NCI-H774 (cell line): ENCODE measurements at regions not wholly inside any gene's neighbourhood (a gene's known extent, or its start where the extent isn't known, plus 50 kb on each side); places are given as distances from the start of the nearest gene placed in this dataset.
"Not testable (repeated sequence)": the region's sequence is repeated elsewhere in the genome, so short reads cannot be mapped to it uniquely, and the experiment has no call there.

Source experiments
- DNase-seq: peaks from one replicate; lab custom pipeline; 2025; lab: John Stamatoyannopoulos, UW

DNA sequence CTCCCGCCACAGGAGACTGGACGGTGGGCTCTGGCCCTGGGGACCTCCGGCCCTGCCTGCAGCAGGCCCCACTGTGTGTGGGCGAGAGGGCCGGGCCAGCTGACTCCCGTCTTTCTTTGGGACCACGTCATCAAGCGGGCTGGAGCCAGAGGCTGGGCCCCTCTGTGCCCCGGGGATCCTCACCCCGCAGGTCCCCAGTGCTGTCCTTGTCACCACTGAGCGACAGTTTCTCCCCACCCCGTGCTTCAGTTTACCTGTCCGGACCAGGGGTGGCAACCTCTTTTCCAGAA, 181.9 kb upstream of the ZNF469 start:
- DNase-seq = no peak

DNA sequence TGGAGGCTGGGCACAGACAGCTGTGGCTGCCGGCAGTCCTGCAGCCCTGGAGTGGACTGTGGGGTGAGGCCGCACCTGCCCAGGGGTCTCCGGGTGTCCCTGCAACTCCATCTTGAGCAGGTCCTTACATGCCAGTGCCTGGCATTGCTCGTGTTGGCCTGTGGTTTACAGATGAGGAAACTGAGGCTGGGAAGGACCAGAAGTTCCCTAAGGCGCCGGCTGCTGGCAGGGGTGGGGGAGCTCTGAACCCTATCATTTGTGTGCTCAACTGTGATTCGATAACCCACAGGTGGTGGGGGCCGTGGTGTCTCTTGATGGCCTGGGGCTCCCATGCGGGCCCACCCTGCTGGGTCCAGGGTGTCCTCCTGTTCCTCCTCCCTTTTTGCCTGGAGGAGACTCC, 181.1 kb upstream of the ZNF469 start:
- not testable (repeated sequence) for DNase-seq

GRCh38 chr16:88202207-88202745, 180.5 kb upstream of the ZNF469 start:
- DNase-seq = no peak

DNA sequence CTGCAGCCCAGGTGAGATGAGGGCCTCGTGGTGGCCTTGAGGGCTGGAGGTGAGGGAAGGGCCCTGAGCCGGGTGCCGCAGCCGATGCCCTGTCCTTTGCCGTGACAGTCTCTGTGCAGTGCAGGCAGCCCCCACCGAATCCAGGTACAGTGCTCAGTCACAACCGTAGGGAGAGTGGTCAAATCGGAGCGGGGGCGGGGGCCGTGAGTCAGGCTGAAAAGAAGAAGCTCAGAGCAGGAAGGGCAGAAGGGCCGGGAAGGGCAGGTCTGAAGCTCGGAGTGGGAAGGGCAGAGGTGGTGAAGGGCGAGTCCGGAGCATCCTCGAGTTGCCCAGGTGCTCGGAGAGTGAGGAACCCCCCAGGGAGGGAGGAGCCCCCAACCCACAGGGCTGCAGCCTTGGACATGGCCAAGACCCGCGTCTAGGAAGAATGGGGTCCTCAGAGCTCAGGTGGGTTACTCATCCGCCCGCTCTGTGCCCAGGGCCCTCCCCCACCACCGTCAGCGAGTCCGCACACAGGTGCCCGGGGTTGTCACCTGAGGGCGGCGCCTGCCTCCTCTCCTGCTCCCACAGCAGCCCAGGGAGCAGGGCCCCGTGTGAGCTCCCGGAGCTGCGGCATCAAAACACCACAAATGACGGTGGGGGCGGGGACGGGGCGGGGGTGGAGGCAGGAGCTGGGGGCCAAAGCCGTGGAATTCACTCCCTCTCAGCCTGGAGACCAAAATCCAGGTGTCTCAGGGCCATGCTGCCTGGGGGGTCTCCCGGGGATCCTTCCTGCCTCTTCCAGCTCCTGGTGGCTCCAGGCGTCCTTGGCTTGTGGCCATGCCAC, 179.7 kb upstream of the ZNF469 start:
- DNase-seq = not testable (repeated sequence)

DNA sequence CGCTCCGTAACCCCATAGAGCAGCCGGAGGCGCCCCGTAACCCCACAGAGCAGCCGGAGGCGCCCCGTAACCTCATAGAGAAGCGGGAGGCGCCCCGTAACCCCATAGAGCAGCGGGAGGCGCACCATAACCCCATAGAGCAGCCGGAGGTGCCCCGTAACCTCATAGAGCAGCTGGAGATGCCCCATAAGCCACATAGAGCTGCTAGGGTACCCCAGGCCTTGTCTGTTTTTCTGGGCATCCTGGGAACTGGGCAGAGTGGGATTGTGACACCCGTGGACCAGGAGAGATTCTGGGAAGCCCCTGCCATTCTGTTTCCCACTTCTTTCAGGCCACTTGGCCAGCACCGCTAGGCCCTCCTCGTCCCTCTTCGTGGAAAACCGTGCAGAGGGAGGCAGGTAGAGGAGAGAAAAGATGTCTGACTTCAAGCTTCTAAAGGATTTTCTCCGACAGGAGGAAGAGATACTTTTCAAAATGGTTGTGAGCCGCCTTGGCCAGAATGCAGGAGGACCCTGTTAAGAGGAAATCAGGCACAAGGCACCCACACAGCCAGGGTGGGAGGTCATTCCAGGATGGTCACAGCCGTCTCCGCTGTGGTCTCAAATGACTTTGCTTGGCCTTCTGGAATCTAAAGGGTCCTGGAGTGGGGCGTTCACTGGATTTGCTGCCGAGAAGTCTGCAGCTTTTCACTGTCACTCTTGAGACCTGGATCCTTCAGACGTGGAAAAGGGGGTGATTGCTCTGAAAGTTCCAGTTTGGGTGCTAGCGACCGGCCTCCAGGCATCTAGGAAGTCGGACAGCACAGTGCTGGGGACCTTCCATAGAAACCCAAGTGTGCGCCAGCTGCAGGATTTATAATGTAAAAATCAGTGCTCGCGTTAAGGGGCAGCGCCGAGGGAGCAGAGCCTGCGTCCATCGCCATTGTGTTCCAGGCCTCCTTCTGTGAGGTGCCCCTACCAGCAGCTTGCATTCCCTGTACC, 178.3 kb upstream of the ZNF469 start:
- DNase-seq = not testable (repeated sequence)

GRCh38 chr16:88205482-88205881, 177.3 kb upstream of the ZNF469 start:
- DNase-seq = not testable (repeated sequence)

DNA sequence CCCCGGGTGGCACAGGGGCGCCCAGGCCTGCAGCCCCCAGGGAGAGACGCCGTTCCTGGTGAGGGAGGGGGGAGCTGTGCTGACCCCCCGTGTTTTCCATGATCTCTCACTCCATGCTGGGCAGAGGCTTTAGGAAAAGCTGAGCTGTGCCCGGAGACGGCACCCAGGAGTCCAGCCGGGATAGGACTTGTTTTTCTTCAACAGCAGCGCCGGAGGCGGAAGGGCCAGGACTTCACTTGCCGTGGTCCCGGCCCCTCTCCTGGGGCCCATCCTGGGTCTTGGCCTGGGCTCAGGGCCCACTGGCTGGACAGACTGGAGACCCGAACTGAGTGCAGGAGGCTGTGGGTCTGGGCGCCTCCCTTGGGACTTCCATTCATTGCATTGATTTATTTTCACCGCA, 176.8 kb upstream of the ZNF469 start:
- DNase-seq = not testable (repeated sequence)

DNA sequence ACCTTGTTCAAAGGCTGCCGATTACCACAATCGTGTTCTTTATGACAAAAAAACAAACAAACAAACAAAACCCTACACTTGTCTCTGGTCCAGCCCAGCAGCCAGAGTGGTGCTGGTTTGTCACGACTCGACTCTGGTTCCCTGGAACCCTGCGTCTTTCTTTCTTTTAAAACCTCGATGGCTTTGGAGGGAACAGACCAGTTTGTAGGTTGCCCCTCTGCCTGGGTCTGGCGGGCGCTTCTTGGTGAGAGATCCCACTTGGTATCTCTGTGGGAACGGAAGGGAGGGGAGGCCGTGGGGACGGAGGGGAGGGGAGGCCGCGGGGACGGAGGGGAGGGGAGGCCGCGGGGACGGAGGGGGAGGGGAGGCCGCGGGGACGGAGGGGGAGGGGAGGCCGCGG, 176.2 kb upstream of the ZNF469 start:
- DNase-seq = not testable (repeated sequence)

DNA sequence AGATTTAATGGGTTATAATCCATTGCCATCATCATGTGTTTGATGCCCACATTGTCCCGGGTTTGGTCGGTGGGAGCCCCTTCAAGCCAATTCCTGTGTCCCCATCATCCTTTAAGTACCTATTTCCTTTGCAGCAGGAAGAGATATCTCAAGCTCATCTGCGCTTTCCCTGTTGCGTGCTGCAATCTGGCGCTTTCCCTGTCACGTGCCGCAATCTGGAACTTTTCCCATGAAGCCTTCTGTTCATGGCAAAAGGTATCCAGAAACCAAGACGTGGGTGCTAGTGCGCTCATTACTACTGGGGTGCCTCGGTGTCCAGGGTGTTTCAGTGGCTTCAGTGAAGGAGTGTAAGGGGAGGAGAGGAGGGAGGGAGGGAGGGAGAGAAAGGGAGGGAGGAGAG, 174.6 kb upstream of the ZNF469 start:
- no peak for DNase-seq

GRCh38 chr16:88208776-88209175, 174.0 kb upstream of the ZNF469 start:
- not testable (repeated sequence) for DNase-seq

GRCh38 chr16:88209579-88209978, 173.2 kb upstream of the ZNF469 start:
- DNase-seq = not testable (repeated sequence)

- DNase-seq = not testable (repeated sequence)
Measured at GRCh38 chr16:88213937-88214336, 168.8 kb upstream of the ZNF469 start.

- DNase-seq = not testable (repeated sequence)
Measured at GRCh38 chr16:88221001-88221761, 161.6 kb upstream of the ZNF469 start.

- not testable (repeated sequence) for DNase-seq
Measured at GRCh38 chr16:88223696-88224095, 159.1 kb upstream of the ZNF469 start.

DNA sequence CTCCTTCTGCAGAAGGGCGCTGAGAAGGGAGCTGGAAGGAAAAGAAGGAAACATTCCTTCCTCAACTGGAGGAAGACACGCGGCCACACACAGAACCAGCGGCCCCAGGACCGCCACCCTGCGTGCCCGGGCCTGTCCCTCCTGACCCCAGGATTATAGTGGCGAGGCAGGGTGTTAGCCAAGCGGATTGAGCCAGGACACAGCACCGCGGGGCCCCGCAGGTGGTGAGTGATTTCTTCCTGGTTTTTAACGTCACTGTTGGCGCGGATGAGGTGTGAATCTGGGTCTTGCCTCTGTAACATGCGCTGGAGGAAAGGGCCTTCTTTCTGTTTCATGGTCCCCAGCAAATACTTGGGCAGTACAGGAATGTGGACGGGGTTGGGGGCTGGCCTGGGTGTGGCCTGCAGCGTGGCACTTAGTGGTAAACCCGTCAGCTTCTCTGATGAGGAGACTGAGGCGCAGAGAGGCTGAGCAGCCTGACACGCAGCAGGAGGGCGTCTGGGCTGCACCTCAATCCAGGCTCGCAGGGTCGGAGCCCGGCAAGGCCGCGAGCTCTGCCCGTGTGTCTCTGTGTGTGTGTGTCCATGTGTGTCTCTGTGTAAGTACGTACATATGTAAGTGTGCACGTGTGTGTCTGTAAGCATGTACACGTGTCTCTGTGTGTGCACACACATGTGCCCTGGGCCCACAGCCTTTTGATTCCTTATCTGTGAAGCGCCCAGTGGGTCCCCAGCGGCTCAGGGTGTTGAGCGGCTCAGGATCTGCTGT, 158.4 kb upstream of the ZNF469 start:
- not testable (repeated sequence) for DNase-seq

DNA sequence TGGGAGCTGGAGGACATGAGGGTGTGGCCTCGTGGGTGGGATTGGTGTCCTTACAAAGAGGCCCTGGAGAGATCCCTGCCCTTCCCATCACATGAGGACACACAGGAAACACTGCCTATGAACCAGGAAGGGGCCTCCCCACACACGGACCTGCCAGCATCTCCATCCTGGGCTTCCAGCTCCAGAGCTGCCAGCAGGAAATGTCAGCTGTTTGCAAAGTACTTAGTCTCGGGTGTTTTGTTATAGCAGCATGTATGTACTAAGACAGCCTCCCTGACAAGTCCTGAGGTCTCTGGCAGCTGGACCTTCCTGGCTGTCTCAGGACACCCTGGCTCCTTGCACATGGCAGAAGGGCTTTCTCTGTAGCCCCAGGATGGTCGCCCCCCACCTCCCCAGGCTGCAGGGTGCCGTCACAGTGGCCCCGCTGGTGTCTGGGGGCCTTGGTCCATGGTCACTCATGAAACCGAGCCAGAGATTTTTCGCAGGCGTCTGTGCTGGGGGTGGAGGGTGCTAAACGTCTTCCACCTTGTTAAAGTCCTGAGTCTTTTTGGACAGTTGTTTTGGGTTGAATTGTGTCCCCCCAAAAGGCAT, 157.0 kb upstream of the ZNF469 start:
- DNase-seq = not testable (repeated sequence)

DNA sequence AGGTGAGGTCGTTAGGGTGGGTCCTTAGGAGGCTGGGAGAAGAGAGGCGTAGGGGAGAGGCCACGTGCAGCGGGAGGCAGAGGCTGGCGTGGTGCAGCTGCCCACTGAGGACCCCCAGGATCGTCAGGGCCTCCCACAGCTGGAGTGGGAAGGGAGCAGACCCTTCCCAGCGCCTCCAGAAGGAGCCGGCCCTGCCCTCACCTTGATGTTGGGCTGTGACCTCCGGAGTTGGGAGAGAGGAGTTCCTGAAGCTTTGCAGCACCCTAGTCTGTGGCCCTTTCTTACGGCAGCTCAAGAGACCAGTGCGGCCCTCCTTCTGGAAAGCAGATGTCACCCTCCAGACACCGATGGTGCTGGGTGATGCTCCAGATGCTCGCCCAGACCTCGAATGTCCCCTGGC, 156.5 kb upstream of the ZNF469 start:
- not testable (repeated sequence) for DNase-seq

DNA sequence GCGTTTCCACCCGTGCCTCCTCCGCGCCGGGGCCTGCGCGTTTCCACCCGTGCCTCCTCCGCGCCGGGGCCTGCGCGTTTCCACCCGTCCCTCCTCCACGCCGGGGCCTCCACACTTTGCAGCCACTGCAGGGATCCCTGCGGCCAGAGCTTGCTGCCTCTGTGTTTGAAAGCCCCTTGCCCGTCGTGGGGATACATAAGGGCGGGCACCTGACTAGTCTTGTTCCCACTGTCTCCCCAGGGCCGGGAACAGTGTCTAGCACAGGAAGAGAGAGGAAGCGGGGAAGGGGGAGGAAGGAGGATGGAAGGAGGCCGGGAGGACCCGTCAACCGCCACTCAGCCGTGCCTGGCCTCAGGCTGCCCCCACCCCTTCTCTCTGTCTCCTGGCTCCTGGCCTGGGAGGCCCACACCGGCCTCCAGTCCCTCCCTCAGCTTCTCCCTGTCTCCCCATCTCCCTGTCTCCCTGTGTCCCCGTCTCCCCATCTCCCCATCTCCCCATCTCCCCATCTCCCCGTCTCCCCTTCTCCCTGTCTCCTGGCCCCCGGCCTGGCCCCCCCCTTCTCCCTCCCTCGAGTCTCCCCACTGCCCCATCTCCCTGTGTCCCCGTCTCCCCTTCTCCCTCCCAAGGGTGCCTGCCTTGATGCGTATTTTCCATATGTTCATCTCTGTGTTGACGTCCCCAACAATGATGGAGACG, 155.6 kb upstream of the ZNF469 start:
- not testable (repeated sequence) for DNase-seq

DNA sequence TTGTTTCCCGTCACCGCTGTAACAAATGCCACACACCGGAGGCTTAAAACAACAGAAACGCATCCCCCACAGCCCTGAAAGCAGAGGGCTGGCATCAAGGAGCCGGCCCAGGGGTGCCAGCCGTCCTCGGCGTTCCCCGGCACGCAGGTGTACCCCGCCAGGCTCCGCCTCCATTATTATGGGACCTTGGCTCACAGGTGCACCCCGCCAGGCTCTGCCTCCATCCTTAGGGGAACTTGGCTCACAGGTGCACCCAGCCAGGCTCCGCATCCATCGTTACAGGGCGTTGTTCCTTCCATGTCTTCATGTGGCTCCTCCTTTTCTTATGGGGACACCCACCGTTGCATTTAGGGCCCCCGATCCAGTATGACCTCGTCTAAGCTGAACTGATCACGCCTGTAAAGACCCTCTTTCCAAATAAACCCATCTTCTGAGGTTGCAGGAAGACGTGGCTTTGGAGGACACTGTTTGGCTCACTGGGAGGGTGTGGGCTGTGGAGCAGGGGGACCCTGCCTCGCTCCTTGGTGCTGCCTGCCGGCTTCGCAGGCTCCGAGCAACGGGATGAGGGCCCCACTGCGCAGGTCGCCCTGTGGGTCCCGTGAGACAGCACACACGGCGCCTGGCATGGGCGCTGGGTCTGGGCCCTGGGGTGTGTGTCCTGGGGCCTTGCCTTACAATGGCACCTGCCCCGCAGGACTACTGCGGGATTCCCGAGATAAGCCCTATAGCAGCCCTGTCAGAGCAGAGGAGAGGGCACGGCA, 154.9 kb upstream of the ZNF469 start:
- not testable (repeated sequence) for DNase-seq
